Mesendoderm (in vitro differentiated cells): ENCODE measurements at regions not wholly inside any gene's neighbourhood (a gene's known extent, or its start where the extent isn't known, plus 50 kb on each side); places are given as distances from the start of the nearest gene placed in this dataset.

Source experiments
- DNase-seq: peaks from one replicate; pipeline ENCODE4 v3.0.0; 2013
- H2AK5ac ChIP-seq: 2 replicates; pipeline ENCODE4 v1.6.1; 2013; ENCODE audit warnings: low read length, inconsistent platforms
- H2BK120ac ChIP-seq: 2 replicates; pipeline ENCODE4 v1.6.1; 2013; ENCODE audit warnings: low read depth, mild to moderate bottlenecking, low read length, moderate library complexity, mixed read lengths
- H2BK15ac ChIP-seq: replicated peaks from 2 replicates; pipeline ENCODE4 v1.6.1; 2013; ENCODE audit warnings: low read depth, mild to moderate bottlenecking, moderate library complexity
- H2BK5ac ChIP-seq: 2 replicates; pipeline ENCODE4 v1.6.1; 2013; ENCODE audit warnings: low read length, inconsistent platforms
- H3K18ac ChIP-seq: 2 replicates; pipeline ENCODE4 v1.6.1; 2013; ENCODE audit warnings: mild to moderate bottlenecking, low read length, mixed read lengths
- H3K23ac ChIP-seq: one replicate; pipeline ENCODE4 v1.6.1; 2013; ENCODE audit warnings: low read length
- H3K27ac ChIP-seq: 2 replicates; pipeline ENCODE4 v1.5.1; 2013; ENCODE audit warnings: low read depth, mild to moderate bottlenecking, inconsistent platforms, low read length, moderate library complexity
- H3K27me3 ChIP-seq: 2 replicates; pipeline ENCODE4 v1.6.1; 2013; ENCODE audit warnings: low read length, control low read depth, mild to moderate bottlenecking, inconsistent platforms; ENCODE audit not compliant: insufficient read depth, poor library complexity
- H3K36me3 ChIP-seq: 2 replicates; pipeline ENCODE4 v1.6.1; 2013; ENCODE audit warnings: low read length, inconsistent platforms; ENCODE audit not compliant: control insufficient read depth, insufficient read depth
- H3K4ac ChIP-seq: one replicate; pipeline ENCODE4 v1.6.1; 2013; ENCODE audit warnings: low read depth, mild to moderate bottlenecking, low read length, moderate library complexity
- H3K4me1 ChIP-seq: 2 replicates; pipeline ENCODE4 v1.6.1; 2013; ENCODE audit warnings: low read depth, low read length, inconsistent platforms; ENCODE audit not compliant: control insufficient read depth
- H3K4me2 ChIP-seq: 2 replicates; pipeline ENCODE4 v1.6.1; 2013; ENCODE audit warnings: low read length
- H3K4me3 ChIP-seq: 2 replicates; pipeline ENCODE4 v1.5.1; 2013; ENCODE audit warnings: mild to moderate bottlenecking, low read length
- H3K56ac ChIP-seq: one replicate; pipeline ENCODE4 v1.6.1; 2013; ENCODE audit warnings: low read length
- H3K79me1 ChIP-seq: 2 replicates; pipeline ENCODE4 v1.6.1; 2013; ENCODE audit warnings: low read length, inconsistent platforms
- H3K79me2 ChIP-seq: 2 replicates; pipeline ENCODE4 v1.6.1; 2013; ENCODE audit warnings: mild to moderate bottlenecking, low read length; ENCODE audit not compliant: control insufficient read depth, insufficient read depth
- H3K9ac ChIP-seq: 2 replicates; pipeline ENCODE4 v1.6.1; 2013; ENCODE audit warnings: low read length, inconsistent platforms
- H4K5ac ChIP-seq: one replicate; pipeline ENCODE4 v1.6.1; 2013; ENCODE audit warnings: low read length
- H4K8ac ChIP-seq: one replicate; pipeline ENCODE4 v1.6.1; 2013; ENCODE audit warnings: low read depth, mild to moderate bottlenecking, control low read depth, low read length, moderate library complexity
- WGBS: extraction: QIAGEN DNeasy Blood & Tissue Kit; methylation state at CpG from one replicate; pipeline ENCODE4 v1.1.7; 2013; ENCODE audit warnings: low lambda C conversion rate, missing lambda C conversion rate; ENCODE audit not compliant: insufficient coverage; ENCODE audit errors: extremely low coverage; 5-methylcytosine and 5-hydroxymethylcytosine counted together

DNA sequence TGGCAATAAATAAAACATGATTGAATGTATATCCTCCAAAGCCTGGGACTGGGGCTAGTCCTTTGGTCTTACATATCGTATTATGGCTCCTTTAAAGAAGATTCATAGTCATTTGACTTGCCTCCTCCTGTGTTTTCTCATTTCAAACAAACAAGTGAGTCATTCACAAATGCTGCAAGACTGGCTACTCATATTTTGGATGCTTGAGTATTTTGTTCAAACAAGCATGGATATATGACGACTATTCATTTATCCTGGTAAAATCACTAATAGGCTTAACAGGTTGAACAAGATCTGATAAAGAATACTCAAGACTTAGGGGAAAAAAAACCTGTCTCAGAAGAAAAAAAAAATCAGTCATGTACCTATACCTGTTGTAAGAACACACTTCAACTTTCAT is 111.1 kb upstream of the CCDC28A start:
- Histone ChIP-seq H3K56ac (no peak overlapping the region), H4K8ac (no peak overlapping the region), H3K4me3 (no peak overlapping the region), H4K5ac (no peak overlapping the region), H3K4me2 (no peak overlapping the region), H3K27me3 (no peaks in the 10 kb centered on the region), H3K18ac (no peak overlapping the region), H3K27ac (no peak overlapping the region), H2AK5ac (no peak overlapping the region), H2BK15ac (no peak overlapping the region), H3K4me1 (no peaks in the 10 kb centered on the region), H3K36me3 (no peaks in the 10 kb centered on the region), H3K79me1 (peaks cover 3% of the 10 kb centered on the region), H3K4ac (no peak overlapping the region), H3K9ac (no peak overlapping the region), H3K79me2 (peaks cover 11% of the 10 kb centered on the region), H2BK120ac (no peak overlapping the region), H3K23ac (no peak overlapping the region), H2BK5ac (no peak overlapping the region)
- DNase-seq = no peak
- WGBS = no CpG with 5 or more reads among the region's 2 CpGs

DNA sequence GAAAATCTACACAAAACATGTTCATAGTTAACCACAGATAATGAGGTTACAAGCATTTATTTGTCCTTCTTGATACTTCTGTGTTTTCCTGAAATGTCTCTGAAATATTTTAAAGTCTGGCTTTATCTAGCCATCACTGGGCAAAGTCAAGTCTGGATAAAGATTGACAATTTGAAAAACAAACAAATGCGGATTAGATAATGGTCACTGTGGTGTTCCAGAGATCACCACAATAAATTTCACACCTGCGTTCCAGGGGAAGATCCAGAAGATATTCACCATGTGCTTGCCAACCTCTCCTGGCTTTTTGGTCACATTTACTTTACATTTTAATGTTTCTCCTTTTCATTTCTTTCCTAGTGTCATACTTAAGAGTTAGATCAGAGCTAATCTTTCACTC is 109.7 kb upstream of the CCDC28A start:
- no peak overlapping the region for H2AK5ac ChIP-seq
- H3K36me3 ChIP-seq = no peaks in the 10 kb centered on the region
- peaks cover 3% of the 10 kb centered on the region for H3K79me1 ChIP-seq
- no peak overlapping the region for H3K4me2 ChIP-seq
- no peak overlapping the region for H3K27ac ChIP-seq
- H3K4me1 ChIP-seq = no peaks in the 10 kb centered on the region
- H3K4ac ChIP-seq = no peak overlapping the region
- no peaks in the 10 kb centered on the region for H3K27me3 ChIP-seq
- no peak overlapping the region for H2BK120ac ChIP-seq
- no peak overlapping the region for H4K5ac ChIP-seq
- H2BK5ac ChIP-seq = no peak overlapping the region
- DNase-seq = no peak
- H2BK15ac ChIP-seq = no peak overlapping the region
- no peak overlapping the region for H4K8ac ChIP-seq
- H3K79me2 ChIP-seq = peaks cover 13% of the 10 kb centered on the region
- no CpG with 5 or more reads among the region's 2 CpGs for WGBS
- no peak overlapping the region for H3K23ac ChIP-seq
- no peak overlapping the region for H3K4me3 ChIP-seq
- no peak overlapping the region for H3K18ac ChIP-seq
- no peak overlapping the region for H3K56ac ChIP-seq
- no peak overlapping the region for H3K9ac ChIP-seq

DNA sequence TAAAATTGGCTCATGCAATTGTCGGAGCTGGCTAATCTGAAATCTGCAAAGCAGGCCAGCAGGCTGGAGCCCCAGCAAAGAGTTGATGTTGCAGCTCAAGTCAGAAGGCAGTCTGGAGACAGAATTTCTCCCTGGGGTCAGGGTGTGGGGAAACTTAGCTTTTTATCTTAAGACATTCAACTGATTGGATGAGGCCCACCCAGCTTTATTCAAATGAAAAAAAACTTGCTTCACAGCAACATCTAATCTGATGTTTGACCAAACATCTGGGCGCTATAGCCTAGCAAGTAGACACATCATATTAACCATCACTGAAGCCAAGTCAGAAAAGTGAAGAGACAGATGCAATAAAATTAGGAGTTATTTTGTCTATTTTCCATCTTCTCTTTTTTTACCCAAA is 108.8 kb upstream of the CCDC28A start:
- no peak overlapping the region for H3K56ac ChIP-seq
- no peaks in the 10 kb centered on the region for H3K36me3 ChIP-seq
- H3K9ac ChIP-seq = no peak overlapping the region
- H3K27me3 ChIP-seq = no peaks in the 10 kb centered on the region
- no peak overlapping the region for H2BK120ac ChIP-seq
- no peak overlapping the region for H3K23ac ChIP-seq
- no peak overlapping the region for H4K8ac ChIP-seq
- no peak overlapping the region for H2AK5ac ChIP-seq
- no peak overlapping the region for H3K4ac ChIP-seq
- H3K79me2 ChIP-seq = peaks cover 14% of the 10 kb centered on the region
- H3K4me3 ChIP-seq = no peak overlapping the region
- no peak for DNase-seq
- H3K79me1 ChIP-seq = peaks cover 5% of the 10 kb centered on the region
- H3K4me2 ChIP-seq = no peak overlapping the region
- no peak overlapping the region for H2BK15ac ChIP-seq
- H4K5ac ChIP-seq = no peak overlapping the region
- no CpG with 5 or more reads among the region's 2 CpGs for WGBS
- no peaks in the 10 kb centered on the region for H3K4me1 ChIP-seq
- no peak overlapping the region for H3K27ac ChIP-seq
- no peak overlapping the region for H2BK5ac ChIP-seq
- H3K18ac ChIP-seq = no peak overlapping the region

DNA sequence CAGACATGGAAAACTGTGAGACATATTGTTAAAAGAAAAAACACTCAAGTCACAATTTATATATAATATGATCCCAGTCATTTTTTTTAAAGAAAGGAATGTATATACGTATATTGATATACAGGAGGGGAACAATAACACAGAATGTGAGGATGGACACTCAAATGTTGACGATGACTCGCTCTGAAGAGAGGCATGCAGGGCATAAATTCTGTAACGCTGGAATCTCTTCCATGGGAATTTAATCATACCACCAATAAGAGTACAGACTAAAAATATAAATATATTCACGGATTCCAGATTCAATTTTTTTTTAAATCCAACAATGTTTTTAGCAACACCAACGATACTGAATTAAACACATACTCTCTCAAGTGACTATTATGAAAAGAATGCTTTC is 106.9 kb upstream of the CCDC28A start:
- Histone ChIP-seq H4K8ac (no peak overlapping the region), H3K4ac (no peak overlapping the region), H3K9ac (no peak overlapping the region), H4K5ac (no peak overlapping the region), H3K27me3 (no peaks in the 10 kb centered on the region), H3K18ac (no peak overlapping the region), H3K56ac (no peak overlapping the region), H3K27ac (no peak overlapping the region), H3K23ac (no peak overlapping the region), H2BK5ac (no peak overlapping the region), H2BK120ac (no peak overlapping the region), H3K4me1 (no peaks in the 10 kb centered on the region), H2AK5ac (no peak overlapping the region), H3K4me2 (no peak overlapping the region), H3K79me2 (peaks cover 14% of the 10 kb centered on the region), H3K4me3 (no peak overlapping the region), H2BK15ac (no peak overlapping the region), H3K79me1 (peaks cover 5% of the 10 kb centered on the region), H3K36me3 (no peaks in the 10 kb centered on the region)
- no peak for DNase-seq
- no CpG with 5 or more reads among the region's 6 CpGs for WGBS

DNA sequence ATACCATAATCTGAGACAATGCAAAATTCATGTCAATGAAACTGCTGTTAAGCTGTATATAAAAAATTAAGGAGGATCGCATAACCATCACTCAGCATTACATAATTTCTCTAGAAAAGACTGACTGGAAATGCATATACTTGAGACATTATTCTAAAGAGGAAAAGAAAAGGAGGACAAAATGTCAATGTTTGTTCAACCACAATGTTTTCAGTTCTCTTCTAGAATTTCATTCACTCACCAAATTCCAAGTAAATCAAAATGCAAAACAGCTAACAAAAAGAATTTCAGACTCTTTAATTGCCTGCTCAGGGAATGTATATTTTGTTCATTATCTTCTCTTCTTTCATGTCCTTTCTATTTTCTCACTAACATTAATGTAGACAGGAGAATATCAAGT is 106.2 kb upstream of the CCDC28A start:
- Histone ChIP-seq H2AK5ac (no peak overlapping the region), H3K9ac (no peak overlapping the region), H3K4me3 (no peak overlapping the region), H3K79me1 (peaks cover 5% of the 10 kb centered on the region), H3K4ac (no peak overlapping the region), H4K8ac (no peak overlapping the region), H3K56ac (no peak overlapping the region), H4K5ac (no peak overlapping the region), H3K4me1 (no peaks in the 10 kb centered on the region), H3K27me3 (no peaks in the 10 kb centered on the region), H2BK120ac (no peak overlapping the region), H3K27ac (no peak overlapping the region), H3K79me2 (peaks cover 16% of the 10 kb centered on the region), H3K36me3 (no peaks in the 10 kb centered on the region), H3K4me2 (no peak overlapping the region), H3K23ac (no peak overlapping the region), H2BK15ac (no peak overlapping the region), H3K18ac (no peak overlapping the region), H2BK5ac (no peak overlapping the region)
- DNase-seq = no peak
- no CpG with 5 or more reads among the region's 1 CpG for WGBS

DNA sequence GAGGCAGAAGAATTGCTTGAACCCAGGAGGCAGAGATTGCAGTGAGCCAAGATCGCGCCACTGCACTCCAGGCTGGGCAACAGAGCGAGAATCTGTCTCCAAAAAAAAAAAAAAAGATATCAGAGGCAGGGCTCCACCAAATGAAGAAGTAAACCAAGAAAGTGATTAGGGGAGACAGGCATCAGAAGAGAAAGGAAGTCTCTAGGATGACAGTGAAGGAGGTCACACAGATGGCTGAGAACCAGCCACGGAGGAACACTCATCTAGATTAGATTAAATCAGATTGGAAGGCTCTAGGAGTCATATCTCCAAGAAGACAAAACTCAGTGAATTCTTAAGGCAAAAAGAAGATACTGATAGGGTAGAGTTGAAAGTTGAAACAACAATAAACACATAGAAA is 102.2 kb upstream of the CCDC28A start:
- Histone ChIP-seq H3K4ac (no peak overlapping the region), H2BK120ac (no peak overlapping the region), H4K8ac (no peak overlapping the region), H3K4me2 (no peak overlapping the region), H3K18ac (no peak overlapping the region), H4K5ac (no peak overlapping the region), H3K4me3 (no peak overlapping the region), H3K56ac (no peak overlapping the region), H3K23ac (no peak overlapping the region), H2BK15ac (no peak overlapping the region), H3K79me2 (peaks cover 13% of the 10 kb centered on the region), H3K9ac (no peak overlapping the region), H3K36me3 (no peaks in the 10 kb centered on the region), H3K27me3 (no peaks in the 10 kb centered on the region), H3K4me1 (no peaks in the 10 kb centered on the region), H2AK5ac (no peak overlapping the region), H2BK5ac (no peak overlapping the region), H3K79me1 (peaks cover 5% of the 10 kb centered on the region), H3K27ac (no peak overlapping the region)
- no CpG with 5 or more reads among the region's 4 CpGs for WGBS
- no peak for DNase-seq
